Nephron progenitor cell (in vitro differentiated cells): ENCODE measurements at regions not wholly inside any gene's neighbourhood (a gene's known extent, or its start where the extent isn't known, plus 50 kb on each side); places are given as distances from the start of the nearest gene placed in this dataset.

Source experiments
- DNase-seq: peaks from one replicate; pipeline ENCODE4 v3.0.0; 2021
- H3K27ac Mint-ChIP-seq: 2 replicates; pipeline ENCODE4 v1.8.0; 2021; ENCODE audit warnings: mild to moderate bottlenecking, moderate library complexity, mixed read lengths
- H3K27me3 Mint-ChIP-seq: 2 replicates; pipeline ENCODE4 v1.8.0; 2021; ENCODE audit warnings: mild to moderate bottlenecking, low read depth, mixed read lengths; ENCODE audit not compliant: poor library complexity
- H3K36me3 Mint-ChIP-seq: 2 replicates; pipeline ENCODE4 v1.8.0; 2021; ENCODE audit warnings: low read depth, mixed read lengths
- H3K4me1 Mint-ChIP-seq: 2 replicates; pipeline ENCODE4 v1.8.0; 2021; ENCODE audit warnings: mixed read lengths
- H3K4me3 Mint-ChIP-seq: 2 replicates; pipeline ENCODE4 v1.8.0; 2021; ENCODE audit warnings: mild to moderate bottlenecking, moderate library complexity, mixed read lengths
- H3K9me3 Mint-ChIP-seq: 2 replicates; pipeline ENCODE4 v1.8.0; 2021; ENCODE audit warnings: mild to moderate bottlenecking, moderate library complexity, mixed read lengths
- CTCF ChIP-seq: fragments of 200-600 bp; sonication (generic); IDR thresholded peaks from 2 replicates; pipeline ENCODE4 v1.5.0; 2021; ENCODE audit warnings: antibody characterized with exemption

- no peak overlapping the region for H3K4me3 Mint-ChIP-seq
- DNase-seq, result no peak
Observed at GRCh38 chr2:239697399-239698164, 296.8 kb upstream of the HDAC4 start.

DNA sequence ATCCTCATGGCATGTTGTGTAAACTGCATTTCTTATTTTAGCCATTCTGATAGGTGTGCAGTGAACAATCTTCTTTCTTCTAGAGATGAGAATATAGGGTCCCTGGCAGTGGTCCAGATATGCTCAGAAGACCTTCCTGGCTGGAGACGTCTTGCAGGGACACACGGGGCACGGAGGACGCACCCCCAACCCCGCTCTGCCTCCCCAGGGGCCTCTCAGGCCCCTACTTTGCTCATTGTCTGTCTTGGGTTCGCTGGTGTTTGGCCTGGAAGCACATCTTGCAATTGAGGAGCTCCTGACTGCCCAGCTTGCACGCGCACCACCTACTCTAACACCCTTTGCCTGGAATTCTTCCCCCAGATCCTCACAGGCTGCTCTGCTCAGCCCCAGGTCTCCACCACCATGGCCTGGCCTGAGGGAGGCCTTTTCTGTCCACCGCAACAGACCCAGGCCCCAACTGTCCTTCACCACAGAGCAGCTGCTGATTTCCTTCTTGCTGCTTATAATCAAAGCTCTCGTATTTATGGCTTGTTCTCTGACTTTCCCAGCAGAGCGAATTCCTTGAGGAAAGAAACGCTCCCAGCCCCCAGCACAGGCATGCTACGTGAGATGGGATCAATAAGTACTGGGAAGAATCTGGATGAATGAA is 295.9 kb upstream of the HDAC4 start:
- peaks cover 14% of the 10 kb centered on the region for H3K27me3 Mint-ChIP-seq
- no peak for TF ChIP-seq CTCF
- DNase-seq, result no peak
- peaks cover 24% of the 10 kb centered on the region for H3K4me1 Mint-ChIP-seq
- H3K4me3 Mint-ChIP-seq, result no peak overlapping the region
- no peaks in the 10 kb centered on the region for H3K9me3 Mint-ChIP-seq
- H3K27ac Mint-ChIP-seq, result no peak overlapping the region
- H3K36me3 Mint-ChIP-seq, result no peaks in the 10 kb centered on the region

More at GRCh38 chr2:239697399-239698164, 296.8 kb upstream of the HDAC4 start:
- peaks cover 10% of the 10 kb centered on the region for H3K27me3 Mint-ChIP-seq
- H3K36me3 Mint-ChIP-seq, result no peaks in the 10 kb centered on the region
- peaks cover 5% of the 10 kb centered on the region for H3K9me3 Mint-ChIP-seq
- peaks cover 15% of the 10 kb centered on the region for H3K4me1 Mint-ChIP-seq
- H3K27ac Mint-ChIP-seq, result no peak overlapping the region
- no peak for TF ChIP-seq CTCF

DNA sequence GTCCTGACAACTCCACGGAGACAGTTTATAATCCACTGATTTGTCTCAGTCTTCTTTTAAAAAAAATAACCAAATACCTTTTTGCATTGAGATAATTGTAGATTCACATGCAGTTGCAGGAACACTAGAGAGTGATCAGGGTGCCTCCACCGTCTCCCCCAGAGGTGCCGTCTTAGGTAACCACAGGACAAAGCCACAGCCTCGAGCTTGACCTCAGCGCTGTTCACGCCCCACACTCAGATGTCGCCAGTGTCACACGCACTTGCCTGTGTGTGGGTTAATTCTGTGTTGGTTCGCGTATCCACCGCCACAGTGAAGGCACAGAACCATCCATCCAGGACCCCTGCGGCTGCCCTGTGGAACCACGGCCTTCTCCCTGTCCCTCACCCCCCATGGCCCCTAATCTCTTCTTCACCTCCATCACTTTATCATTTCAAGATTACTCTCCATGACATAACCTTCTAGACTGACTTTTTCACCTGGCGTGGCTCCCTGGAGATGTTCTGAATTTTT is 295.0 kb upstream of the HDAC4 start:
- Mint-ChIP-seq H3K4me3 (no peak overlapping the region), H3K9me3 (no peaks in the 10 kb centered on the region), H3K27ac (no peak overlapping the region), H3K27me3 (peaks cover 14% of the 10 kb centered on the region), H3K36me3 (no peaks in the 10 kb centered on the region), H3K4me1 (peaks cover 31% of the 10 kb centered on the region)
- no peak for DNase-seq
- TF ChIP-seq CTCF, result no peak

DNA sequence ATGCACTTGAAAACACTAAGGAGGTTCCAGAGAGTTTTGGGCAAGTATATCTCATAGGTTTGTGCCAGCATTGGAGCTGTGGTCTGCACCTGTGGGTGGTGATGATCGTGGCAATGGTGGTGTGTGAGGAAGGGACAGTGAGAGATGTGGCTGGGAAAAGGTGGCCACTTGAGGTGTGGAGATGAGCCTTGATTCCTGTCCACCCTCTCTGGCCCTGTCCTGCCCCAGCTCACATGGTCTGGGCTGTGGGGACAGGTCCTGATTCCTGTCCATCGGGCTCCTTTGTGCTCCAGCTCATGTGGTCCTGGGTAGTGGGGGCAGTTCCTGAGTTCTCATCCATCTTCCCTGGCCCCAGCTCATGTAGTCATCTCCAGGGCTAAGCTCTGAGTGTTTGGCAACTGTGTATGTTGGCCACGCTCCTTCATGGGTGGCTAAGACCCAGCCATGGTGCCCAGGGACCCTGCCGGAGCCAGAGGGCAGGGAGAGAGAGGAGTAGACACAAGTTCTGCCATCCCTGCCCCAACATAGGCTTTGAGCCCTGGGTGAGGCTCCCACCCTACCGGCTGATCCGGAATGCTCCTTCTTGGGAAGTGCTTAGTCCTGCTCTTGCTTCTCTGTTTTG is 294.4 kb upstream of the HDAC4 start:
- TF ChIP-seq CTCF, result no peak
- Mint-ChIP-seq H3K4me1 (peaks cover 31% of the 10 kb centered on the region), H3K36me3 (no peaks in the 10 kb centered on the region), H3K27ac (no peak overlapping the region), H3K4me3 (no peak overlapping the region), H3K9me3 (no peaks in the 10 kb centered on the region), H3K27me3 (peaks cover 14% of the 10 kb centered on the region)
- DNase-seq, result no peak

DNA sequence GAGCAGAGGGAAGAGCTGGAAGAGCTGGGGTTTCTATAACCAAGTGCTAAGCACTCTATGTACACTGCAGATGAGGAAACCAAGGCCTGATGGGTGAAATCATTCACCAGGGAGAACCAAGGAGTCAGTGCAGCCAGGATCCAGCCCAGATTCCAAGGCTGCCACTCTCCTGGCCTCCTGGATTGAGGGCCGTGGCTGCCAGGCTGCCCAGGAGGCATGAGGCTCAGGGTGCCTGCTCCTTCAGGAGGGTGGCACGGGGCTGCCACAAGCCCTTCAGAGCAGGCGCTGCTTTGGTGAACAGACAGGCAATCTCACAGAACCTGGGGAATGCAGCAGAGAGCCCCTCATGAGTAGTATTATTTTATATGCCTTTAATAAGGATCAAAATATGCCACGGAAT is 293.7 kb upstream of the HDAC4 start:
- no peak overlapping the region for H3K27ac Mint-ChIP-seq
- H3K4me1 Mint-ChIP-seq, result peaks cover 31% of the 10 kb centered on the region
- peaks cover 14% of the 10 kb centered on the region for H3K27me3 Mint-ChIP-seq
- H3K4me3 Mint-ChIP-seq, result no peak overlapping the region
- no peak for DNase-seq
- H3K36me3 Mint-ChIP-seq, result no peaks in the 10 kb centered on the region
- H3K9me3 Mint-ChIP-seq, result no peaks in the 10 kb centered on the region
- no peak for TF ChIP-seq CTCF
